ENCODE measurements at regions not wholly inside any gene's neighbourhood (a gene's known extent, or its start where the extent isn't known, plus 50 kb on each side); places are given as distances from the start of the nearest gene placed in this dataset.

DNA sequence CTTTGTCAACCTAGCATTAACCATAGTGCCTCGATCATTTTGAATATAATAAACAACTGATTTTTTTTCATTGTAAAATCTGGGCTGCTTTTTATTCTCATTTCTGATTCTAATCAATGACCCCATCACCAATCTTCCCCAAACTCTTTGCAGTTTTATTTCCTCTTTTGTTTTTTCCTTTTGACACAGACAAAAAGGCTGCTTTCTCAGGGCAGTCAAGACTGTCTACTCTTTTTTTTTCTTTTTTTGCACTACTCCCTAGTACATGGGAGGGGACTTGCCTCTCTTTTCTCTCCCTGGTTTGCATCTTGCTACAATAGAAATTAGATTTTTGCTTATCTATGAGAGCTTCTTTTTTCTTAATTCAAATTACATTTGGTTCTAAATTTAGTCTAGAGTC lies 987.9 kb downstream of the ADGRL2 start:
- Histone ChIP-seq H3K36me3 (ENCODE audit: control insufficient read depth, insufficient read depth, low read length) (no peaks in the 10 kb centered on the region), H3K4me1 (ENCODE audit: control insufficient read depth, insufficient read depth, low read length) (no peaks in the 10 kb centered on the region), H4K8ac (ENCODE audit: low read depth in 2 of 2, low read length in 2 of 2) (no peak overlapping the region), H4K5ac (ENCODE audit: low read depth, low read length) (no peak overlapping the region), H3K9me1 (ENCODE audit: insufficient read depth, low read length) (no peaks in the 10 kb centered on the region), H2AFZ (replicated peaks; ENCODE audit: low read length, poor library complexity) (no peak overlapping the region), H3K4me2 (ENCODE audit: low read depth, low read length) (no peak overlapping the region), H3K14ac (replicated peaks; ENCODE audit: low read depth, low read length) (no peak overlapping the region), H3K56ac (ENCODE audit: extremely low read depth, insufficient read depth, low read length) (no peak overlapping the region), H2BK120ac (ENCODE audit: low read depth, low read length) (no peak overlapping the region), H3K9me3 (ENCODE audit: control insufficient read depth, insufficient read depth, low read length) (peaks cover 6% of the 10 kb centered on the region; the same call in 1 of the 2 replicates), H3K79me1 (ENCODE audit: low read depth in 1 of 2, low read length in 2 of 2) (no peaks in the 10 kb centered on the region), H2AK5ac (ENCODE audit: low read depth, low read length) (no peak overlapping the region), H3K27me3 (ENCODE audit: control insufficient read depth, insufficient read depth, low read length) (no peaks in the 10 kb centered on the region), H3K9ac (ENCODE audit: low read depth, low read length) (no peak overlapping the region), H3K27ac (ENCODE audit: insufficient read depth, low read length) (no peak overlapping the region), H3K23ac (ENCODE audit: low read depth, low read length) (no peak overlapping the region), H2BK20ac (ENCODE audit: low read depth, low read length) (no peak overlapping the region), H3K4me3 (ENCODE audit: insufficient read depth, low read depth, low read length) (no peak overlapping the region), H2BK5ac (ENCODE audit: low read depth, low read length, poor library complexity, severe bottlenecking) (no peak overlapping the region), H4K20me1 (ENCODE audit: insufficient read depth, low read length) (no peaks in the 10 kb centered on the region), H3K18ac (ENCODE audit: low read depth, low read length) (no peak overlapping the region), H3K4ac (ENCODE audit: low read depth, low read length) (no peak overlapping the region), H4K91ac (ENCODE audit: insufficient read depth, low read depth, low read length) (no peak overlapping the region), H2AK9ac (replicated peaks; ENCODE audit: low read depth, low read length, poor library complexity) (no peak overlapping the region), H2BK15ac (ENCODE audit: low read depth, low read length) (no peak overlapping the region)
- ChIA-PET CTCF (interaction anchor here (0.6 kb wide), 1 partner anchor 404 kb away, joined by 4 read pairs; no protein-coding TSS in a partner anchor), POLR2A (ENCODE audit: unreplicated experiment) (no interaction called here)
- intact Hi-C loops (cut with micrococcal nuclease): no loop called here
- in situ Hi-C loops (cut with MboI; ENCODE audit: low sequenced_read_pairs): no loop called here
- no TSS peak for BruUV-seq (replicated peaks)
- TF ChIP-seq RFX5 (IDR thresholded peaks at IDR 0.05; ENCODE audit: low read depth, low read length): no peak
- TF ChIP-seq RAD21 (IDR thresholded peaks at IDR 0.05; ENCODE audit: low read length): no peak
- TF ChIP-seq RCOR1 (IDR thresholded peaks at IDR 0.05; ENCODE audit: insufficient replicate concordance, low read length): no peak
- no peak for TF ChIP-seq FOS (IDR thresholded peaks at IDR 0.05; ENCODE audit: low read depth, low read length)
- no CpG with 5 or more reads among the region's 1 CpG for WGBS, 2 experiments (ENCODE audit: extremely low coverage in 2 of 2, insufficient read length in 1 of 2)
- ATAC-seq (ENCODE audit: low read depth) (no peak), DNase-seq (no peak)
- dilution Hi-C loops (cut with HindIII; ENCODE audit: low sequenced_read_pairs, unreplicated experiment): no loop called here
